GM12801 (cell line): ENCODE measurements at regions not wholly inside any gene's neighbourhood (a gene's known extent, or its start where the extent isn't known, plus 50 kb on each side); places are given as distances from the start of the nearest gene placed in this dataset.

ENCODE experiments used
- CTCF ChIP-seq: IDR thresholded peaks from one replicate; pipeline ENCODE4 v1.5.1; 2011; ENCODE audit warnings: control low read depth; ENCODE audit not compliant: insufficient read length; ENCODE audit errors: extremely low read depth

DNA sequence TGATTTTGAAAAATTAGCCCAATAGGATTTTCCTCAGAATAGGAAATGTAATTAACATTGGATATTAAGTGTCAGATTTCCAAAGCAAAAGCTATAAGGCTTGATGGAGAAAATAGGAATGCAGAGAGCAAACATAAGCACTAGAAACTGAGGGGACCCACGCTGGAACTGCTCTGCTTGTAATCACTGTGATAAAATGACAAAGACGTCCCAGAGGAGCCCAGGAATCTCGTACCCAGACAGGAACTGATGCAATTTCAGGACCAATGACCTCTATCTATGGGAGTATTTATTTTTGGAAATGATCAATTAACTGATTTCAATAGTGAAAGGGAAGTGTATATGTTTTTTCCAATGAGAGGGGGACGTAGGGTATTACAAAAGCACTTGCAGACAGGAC lies 714.5 kb upstream of the WWC1 start:
- no peak for TF ChIP-seq CTCF

DNA sequence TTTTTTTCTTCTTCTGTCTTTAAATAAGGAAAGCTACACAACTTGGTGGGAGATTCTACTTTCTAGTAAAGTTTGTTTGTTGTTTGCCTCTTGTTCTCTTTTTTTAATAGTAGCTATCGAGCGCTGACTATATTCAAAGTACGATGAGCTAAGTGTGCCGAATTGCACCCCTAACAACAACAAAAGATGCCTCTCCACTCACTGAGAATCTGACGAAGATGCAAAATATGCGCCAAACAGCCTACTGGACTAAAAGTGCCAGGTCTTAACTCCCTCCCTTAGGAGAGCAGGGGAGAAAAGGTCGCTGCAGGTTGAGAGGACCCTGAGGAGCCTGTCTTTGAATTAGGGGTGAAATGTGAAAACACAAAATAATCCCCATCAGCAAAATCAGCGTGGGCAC lies 713.8 kb upstream of the WWC1 start:
- no peak for TF ChIP-seq CTCF

GRCh38 chr5:167578977-167579692 lies 712.3 kb upstream of the WWC1 start:
- no peak for TF ChIP-seq CTCF

DNA sequence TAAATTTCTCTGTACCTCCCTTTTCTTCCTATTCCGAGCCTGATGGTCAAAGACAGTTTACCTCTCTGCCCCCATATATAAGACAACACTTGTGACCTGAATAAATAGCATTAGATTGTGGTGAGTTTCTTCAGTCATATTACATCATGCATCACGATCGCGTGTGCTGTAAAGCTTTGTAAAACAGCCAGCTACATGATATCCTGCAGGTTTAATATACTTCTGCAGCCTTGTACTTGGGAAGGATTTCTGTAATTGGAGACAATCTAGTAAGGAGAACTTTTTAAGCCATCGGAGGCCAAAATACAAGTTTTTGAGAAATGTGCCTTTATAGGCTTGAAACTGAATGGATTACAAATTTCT lies 711.8 kb upstream of the WWC1 start:
- TF ChIP-seq CTCF: no peak

DNA sequence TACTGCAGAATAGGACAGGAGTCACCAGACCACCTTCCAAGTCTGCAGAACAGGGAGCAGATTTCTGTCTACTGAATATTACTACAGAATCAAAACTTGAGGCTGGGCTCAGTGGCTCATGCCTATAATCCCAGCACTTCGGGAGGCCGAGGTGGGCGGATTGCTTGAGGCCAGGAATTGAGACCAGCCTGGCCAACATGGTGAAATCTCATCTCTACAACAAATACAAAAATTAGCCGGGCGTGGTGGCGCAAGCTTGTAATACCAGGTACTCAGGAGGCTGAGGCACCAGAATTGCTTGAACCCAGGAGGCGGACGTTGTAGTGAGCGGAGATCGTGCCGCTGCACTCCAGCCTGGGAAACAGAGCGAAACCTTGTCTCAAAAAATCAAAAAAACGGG lies 710.8 kb upstream of the WWC1 start:
- no peak for TF ChIP-seq CTCF

- TF ChIP-seq CTCF: no peak
Observed at GRCh38 chr5:167582283-167582682, 709.2 kb upstream of the WWC1 start.

DNA sequence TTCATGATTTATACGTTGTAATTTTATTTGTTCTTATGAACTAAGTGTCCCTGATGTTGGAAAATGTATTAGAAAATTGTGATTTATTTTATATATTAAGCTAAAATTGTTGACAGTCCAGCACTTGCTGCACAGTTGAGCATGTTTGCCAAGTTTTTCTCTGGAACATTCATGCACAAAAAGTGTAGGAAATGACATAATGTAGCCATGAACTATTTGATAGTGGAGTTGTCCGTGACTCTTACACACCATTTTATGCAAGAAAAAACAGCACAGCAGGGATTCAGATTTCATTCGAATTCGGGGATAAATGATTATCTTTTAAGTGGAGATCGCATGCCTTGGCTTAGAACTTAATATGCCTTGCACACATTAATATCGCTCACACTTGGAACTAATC lies 708.6 kb upstream of the WWC1 start:
- TF ChIP-seq CTCF: no peak
